Hepatocyte (in vitro differentiated cells): ENCODE measurements at regions not wholly inside any gene's neighbourhood (a gene's known extent, or its start where the extent isn't known, plus 50 kb on each side); places are given as distances from the start of the nearest gene placed in this dataset.

ENCODE experiments used
- EZH2 ChIP-seq: fragments of 200-600 bp; sonication (generic); IDR thresholded peaks from 2 replicates; pipeline ENCODE4 v1.6.1; 2016; ENCODE audit warnings: antibody characterized with exemption, mild to moderate bottlenecking, borderline replicate concordance
- TF ChIP-seq, protein P1 (sequence below): fragments of 200-600 bp; sonication (generic); IDR thresholded peaks from 2 replicates; pipeline ENCODE4 v1.5.1; 2016; ENCODE audit warnings: antibody characterized with exemption, mild to moderate bottlenecking; ENCODE audit not compliant: poor library complexity

DNA sequence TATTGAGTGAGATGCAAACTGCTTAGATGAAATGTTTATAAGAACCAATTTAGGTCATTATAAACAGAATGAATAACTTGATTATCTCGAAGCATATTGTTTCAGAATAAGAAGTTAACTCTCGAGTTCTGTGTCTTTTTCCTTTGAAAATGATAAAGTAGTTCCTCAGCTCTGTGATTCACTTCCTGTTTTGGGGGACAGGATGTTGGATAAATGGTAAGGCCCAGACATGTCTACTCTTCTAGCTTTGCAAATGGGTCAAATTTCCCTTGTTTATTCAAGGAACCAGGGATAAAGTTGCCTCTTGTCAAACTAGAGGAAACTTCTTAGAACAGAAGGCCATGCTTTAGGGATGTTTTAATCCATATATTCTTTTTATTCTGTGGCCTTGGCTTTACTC is 246.9 kb downstream of the SOX4 start:
- TF ChIP-seq, protein P1, sequence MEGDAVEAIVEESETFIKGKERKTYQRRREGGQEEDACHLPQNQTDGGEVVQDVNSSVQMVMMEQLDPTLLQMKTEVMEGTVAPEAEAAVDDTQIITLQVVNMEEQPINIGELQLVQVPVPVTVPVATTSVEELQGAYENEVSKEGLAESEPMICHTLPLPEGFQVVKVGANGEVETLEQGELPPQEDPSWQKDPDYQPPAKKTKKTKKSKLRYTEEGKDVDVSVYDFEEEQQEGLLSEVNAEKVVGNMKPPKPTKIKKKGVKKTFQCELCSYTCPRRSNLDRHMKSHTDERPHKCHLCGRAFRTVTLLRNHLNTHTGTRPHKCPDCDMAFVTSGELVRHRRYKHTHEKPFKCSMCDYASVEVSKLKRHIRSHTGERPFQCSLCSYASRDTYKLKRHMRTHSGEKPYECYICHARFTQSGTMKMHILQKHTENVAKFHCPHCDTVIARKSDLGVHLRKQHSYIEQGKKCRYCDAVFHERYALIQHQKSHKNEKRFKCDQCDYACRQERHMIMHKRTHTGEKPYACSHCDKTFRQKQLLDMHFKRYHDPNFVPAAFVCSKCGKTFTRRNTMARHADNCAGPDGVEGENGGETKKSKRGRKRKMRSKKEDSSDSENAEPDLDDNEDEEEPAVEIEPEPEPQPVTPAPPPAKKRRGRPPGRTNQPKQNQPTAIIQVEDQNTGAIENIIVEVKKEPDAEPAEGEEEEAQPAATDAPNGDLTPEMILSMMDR: no peak
- no peak for TF ChIP-seq EZH2
